Amniotic epithelial cell (primary cell): ENCODE measurements at regions not wholly inside any gene's neighbourhood (a gene's known extent, or its start where the extent isn't known, plus 50 kb on each side); places are given as distances from the start of the nearest gene placed in this dataset.
A peak's percentile ranks its signal among the peaks of the same experiment; 100 is the strongest.
"Not testable (repeated sequence)": the region's sequence is repeated elsewhere in the genome, so short reads cannot be mapped to it uniquely, and the experiment has no call there.

Source experiments
- DNase-seq: peaks from one replicate; pipeline ENCODE4 v3.0.0-alpha.2; 2010; ENCODE audit warnings: low read depth

DNA sequence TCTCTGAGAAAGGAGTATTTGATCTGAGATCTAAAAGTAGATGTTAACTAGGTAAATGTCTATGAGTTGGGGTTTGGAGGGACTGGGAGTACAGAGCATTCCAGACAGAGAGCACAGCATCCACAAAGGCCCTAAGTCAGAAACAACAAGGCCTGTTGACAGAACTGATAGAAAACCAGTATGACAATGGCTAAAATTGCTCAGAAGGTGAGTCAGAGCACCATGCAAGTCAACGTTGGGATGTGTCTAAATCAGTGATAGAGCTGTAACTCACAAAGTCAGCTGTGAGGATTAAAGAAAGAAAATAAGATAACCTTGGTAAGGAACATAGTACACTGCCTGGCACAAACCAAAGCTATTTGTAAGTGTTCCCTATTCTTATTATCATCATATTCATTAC is 124.0 kb downstream of the CETN3 start:
- no peak for DNase-seq

DNA sequence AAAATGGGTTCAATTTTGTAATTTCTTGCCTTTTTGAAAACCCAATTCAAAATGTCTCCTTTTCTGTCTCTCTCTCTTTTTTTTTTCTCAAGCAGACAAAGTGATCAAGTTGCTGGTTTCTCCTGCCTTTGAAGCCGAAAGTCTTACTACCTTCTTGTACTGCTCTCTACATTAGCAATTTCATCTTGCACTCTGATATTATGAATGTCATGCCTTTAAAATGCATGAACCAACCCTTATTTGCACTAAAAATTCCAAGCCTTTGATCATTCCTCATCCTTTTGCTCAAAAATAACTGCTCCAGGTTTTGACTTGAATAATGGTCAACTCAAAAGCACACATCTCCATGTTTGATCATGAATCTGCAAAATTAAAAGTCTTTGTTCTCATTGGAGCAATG is 125.2 kb downstream of the CETN3 start:
- DNase-seq: no peak

DNA sequence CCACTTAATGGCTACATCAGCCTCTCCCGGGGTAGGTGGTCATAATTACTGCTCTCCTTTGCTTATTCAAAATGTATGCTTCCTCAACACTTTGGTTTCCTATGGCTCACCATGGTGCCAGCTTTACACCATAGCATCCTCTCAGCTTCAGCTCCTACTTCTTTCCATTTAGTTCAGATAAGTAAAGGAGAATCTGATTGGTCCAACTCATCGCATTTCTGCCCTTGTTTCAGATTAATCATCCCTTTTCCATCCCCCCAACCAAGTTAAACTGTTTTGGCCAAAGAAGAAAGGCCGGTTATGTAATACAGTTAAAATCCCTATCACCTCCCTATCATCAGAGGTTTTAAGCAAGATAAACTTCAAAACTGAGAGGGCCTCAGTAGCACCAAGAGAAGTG is 130.5 kb downstream of the CETN3 start:
- DNase-seq: no peak

DNA sequence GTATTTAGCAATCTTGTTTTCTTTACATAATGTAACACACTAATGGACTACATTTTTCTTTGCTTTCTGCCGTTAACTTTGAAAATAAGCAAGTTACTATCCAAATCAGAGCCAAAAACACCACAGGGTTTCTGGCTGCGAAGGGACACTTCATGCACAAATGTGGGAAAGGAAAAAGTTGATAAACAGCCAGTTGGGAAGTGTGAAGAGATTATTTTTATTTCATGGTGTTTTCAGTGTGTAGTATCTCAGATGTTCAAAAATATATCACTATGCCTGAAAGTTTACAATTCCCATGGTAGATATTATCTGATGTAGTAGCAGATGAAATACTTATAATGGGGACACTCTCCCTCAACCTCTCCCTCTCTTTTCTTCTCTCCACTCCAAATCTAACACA is 135.3 kb downstream of the CETN3 start:
- DNase-seq: no peak

DNA sequence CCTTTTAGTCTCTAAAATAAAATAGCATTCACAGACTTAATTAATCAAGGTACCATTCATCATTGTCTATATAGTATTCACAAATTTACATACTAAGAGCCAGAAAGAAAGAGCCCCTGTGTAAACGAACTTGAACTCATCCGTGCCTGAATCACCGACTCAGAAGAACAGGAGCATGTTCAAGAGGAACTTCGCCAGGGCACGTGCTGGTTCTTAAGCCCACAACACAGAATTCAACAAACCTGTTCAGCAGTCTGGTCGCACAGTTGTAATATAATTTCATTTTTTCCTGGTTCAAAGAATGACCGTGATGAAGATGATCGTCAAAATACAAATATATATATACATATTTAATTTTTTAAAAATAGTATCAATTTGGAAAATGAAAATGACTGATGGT is 141.9 kb downstream of the CETN3 start:
- no peak for DNase-seq

GRCh38 chr5:90265545-90265857 is 144.1 kb downstream of the CETN3 start:
- DNase-seq: no peak

DNA sequence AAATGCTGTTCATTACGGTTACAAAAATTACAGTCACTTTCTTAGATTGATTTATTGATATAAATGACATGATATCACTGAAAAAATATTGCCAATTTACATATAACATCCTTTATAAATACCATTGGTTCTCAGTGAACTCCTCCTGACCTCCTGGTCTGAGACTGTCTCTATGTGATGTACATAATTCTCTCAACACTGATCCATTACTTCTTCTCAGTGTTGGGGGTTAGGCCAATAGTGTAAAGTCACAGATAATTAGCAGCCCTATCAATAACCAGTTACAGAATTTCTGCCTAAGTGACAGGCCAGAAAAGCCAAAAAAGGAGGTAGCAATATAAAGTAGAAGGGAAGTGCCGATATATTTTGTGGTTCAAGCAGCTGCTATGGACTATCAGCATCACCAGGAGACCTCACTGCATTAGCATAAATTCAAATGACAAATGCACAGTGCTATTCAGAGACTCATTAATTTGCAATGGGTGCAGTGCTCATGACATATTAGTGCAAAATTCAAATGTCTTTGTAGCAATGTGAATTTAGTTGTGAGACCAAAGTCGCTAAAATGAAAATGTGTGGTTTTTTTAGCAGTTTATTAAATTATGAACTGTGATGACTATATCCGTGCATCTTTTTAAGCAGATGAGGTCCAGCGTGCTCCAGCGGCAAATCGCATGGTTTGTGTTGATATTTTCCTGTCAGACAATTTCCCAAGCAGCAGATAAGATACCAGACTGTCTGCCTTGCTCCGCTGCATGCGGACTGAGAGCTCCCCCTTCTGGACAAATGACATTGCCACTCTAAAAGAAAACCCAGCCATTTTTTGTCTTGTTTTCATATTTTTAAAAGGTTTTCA is 144.6 kb downstream of the CETN3 start:
- peak; percentile 68 for DNase-seq

GRCh38 chr5:90263102-90263820 is 146.3 kb downstream of the CETN3 start:
- DNase-seq: no peak

- DNase-seq: no peak
These were observed 158.1 kb downstream of the CETN3 start for GRCh38 chr5:90251447-90251846.

GRCh38 chr5:90248640-90249039 is 160.9 kb downstream of the CETN3 start:
- DNase-seq: no peak

- not testable (repeated sequence) for DNase-seq
These were observed 165.7 kb downstream of the CETN3 start for GRCh38 chr5:90243848-90244247.

DNA sequence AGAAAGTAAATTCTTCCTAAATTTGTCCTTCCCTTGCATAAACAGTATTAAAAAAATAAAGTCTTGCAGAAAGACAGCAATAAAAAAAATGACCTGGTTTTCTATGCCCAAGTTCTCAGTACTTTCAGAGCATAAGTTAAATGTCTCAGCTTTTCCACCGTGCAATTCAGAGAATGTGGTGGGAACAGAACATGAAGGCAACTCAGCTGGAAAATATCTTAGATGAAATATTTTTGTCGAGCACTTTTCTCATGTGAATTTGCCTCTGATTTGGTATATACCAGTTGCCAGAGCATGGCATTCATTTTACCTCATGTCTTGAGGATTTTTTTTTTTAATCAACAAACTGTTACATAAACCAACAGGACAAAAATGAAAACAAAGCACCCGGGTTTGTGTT is 176.1 kb downstream of the CETN3 start:
- no peak for DNase-seq

GRCh38 chr5:90231688-90232087 is 177.9 kb downstream of the CETN3 start:
- DNase-seq: no peak

- DNase-seq: no peak
These were observed 181.9 kb downstream of the CETN3 start for GRCh38 chr5:90227683-90228082.

- DNase-seq: no peak
These were observed 183.0 kb downstream of the CETN3 start for GRCh38 chr5:90226433-90227099.

DNA sequence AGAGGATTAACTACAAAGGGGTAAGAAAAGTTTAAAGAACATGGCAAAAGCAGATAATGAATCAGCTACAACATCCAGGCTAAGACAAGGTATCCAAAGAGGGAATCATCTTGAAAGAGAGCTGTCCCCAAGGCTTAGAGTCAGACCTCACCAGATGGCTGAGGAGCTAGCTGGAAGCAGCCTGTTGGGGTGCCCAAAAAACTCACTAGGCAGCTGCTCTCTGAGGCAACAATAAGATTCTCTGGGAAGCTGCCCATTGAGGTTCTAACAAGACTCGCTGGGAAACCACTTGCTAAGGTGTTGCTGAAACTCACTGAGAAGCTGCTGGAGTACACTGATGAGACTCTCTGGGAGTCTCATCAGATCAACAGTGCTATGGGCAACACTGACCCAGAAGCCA is 185.2 kb downstream of the CETN3 start:
- no peak for DNase-seq

DNA sequence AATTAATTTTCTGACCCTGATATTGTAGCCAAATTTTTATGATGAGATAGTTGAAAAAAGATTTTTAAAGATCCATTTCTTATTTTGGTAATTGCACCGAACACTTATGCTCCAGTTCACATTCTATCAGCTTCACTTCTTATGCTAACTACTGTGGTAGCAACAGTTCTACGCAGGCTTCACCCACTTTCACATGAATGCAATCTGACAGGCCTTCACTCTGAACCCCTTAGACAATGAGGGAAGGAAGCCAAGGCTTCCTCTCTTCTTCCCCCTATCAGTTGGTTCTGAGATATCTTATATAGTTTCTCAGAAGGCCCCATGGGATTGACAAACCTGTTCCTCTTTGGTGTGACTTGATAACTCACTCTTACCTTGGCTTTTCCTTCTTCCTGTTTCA is 185.8 kb downstream of the CETN3 start:
- no peak for DNase-seq

GRCh38 chr5:90221951-90222350 is 187.6 kb downstream of the CETN3 start:
- DNase-seq: peak; percentile 22

- DNase-seq: no peak
These were observed 189.0 kb downstream of the CETN3 start for GRCh38 chr5:90220554-90220953.

DNA sequence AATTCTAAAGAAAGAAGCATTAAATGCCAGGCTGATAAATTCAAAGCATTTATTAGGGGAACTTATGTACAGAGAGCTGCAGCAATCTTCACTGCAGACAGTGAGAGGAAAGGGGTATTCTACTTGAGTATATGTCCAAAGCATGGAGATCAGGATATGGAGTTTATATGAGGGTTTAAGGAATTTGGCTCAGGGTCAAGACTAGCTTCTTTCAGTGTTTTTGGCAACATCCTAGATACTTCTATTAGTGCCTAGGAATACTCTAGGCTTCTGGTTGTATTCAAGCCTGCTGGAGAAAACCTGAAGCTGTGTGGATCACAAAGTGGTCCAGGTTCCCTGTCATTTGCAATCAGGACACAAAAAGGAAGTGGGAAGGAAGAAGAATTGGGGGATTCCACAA is 194.6 kb downstream of the CETN3 start:
- DNase-seq: no peak

DNA sequence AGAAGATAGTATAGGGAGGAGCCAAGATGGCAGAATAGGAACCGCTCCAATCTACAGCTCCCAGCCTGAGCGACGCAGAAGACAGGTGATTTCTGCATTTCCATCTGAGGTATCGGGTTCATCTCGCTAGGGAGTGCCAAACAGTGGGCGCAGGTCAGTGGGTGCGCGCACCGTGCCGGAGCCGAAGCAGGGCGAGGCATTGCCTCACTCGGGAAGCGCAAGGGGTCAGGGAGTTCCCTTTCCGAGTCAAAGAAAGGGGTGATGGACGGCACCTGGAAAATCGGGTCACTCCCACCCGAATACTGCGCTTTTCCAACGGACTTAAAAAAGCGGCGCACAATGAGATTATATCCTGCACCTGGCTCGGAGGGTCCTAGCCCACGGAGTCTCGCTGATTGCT is 201.2 kb downstream of the CETN3 start:
- DNase-seq: not testable (repeated sequence)

- DNase-seq: peak; percentile 6
These were observed 207.6 kb downstream of the CETN3 start for GRCh38 chr5:90201923-90202322.

DNA sequence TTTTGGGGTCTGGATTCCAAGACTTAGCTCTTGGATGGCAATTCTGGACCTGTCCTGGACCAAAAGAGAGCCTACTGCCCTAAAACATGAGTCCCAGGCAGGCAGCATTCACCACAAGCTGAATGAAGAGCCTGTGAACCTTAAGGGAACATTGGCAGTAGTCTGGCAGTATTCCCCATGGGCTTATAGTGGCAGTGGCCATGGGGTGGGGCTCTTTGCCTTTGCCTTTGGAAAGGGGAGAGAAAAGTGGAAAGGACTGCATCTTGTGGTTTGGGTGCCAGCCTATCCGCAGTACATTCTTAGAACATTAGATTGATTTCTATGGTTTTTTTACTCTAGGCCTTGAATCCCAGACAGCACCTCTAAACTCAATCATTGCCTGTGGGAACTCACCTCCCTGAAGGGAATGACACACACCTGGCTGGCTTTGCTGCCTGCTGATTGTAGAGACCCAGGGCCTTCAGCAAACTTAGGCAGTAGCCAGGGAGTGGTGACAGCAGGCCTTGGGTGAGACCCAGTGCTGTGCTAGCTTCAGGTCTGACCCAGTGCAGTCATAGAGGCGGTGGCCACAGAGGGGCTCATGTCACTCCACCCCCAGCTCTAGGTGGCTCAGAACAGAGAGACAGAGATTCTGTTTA is 216.3 kb downstream of the CETN3 start:
- no peak for DNase-seq
